ENCODE measurements at regions not wholly inside any gene's neighbourhood (a gene's known extent, or its start where the extent isn't known, plus 50 kb on each side); places are given as distances from the start of the nearest gene placed in this dataset.

GRCh38 chr3:145981056-145981455 lies 179.9 kb downstream of the PLOD2 start:
- no peak for TF ChIP-seq CTCF (conservative IDR thresholded peaks at IDR 0.05 in 1 of 2, IDR thresholded peaks at IDR 0.05 in 1 of 2; ENCODE audit: low read depth in 1 of 2, low read length in 2 of 2)
- TF ChIP-seq EZH2 (IDR thresholded peaks at IDR 0.05; ENCODE audit: low read length, missing control alignments), result no peak
